Psoas muscle (tissue), 7 donors: ENCODE measurements at regions not wholly inside any gene's neighbourhood (a gene's known extent, or its start where the extent isn't known, plus 50 kb on each side); places are given as distances from the start of the nearest gene placed in this dataset.

Experiments used
- ATAC-seq, 4 donors: fragments of 200-7000 bp; cut with Tn5 transposase; one replicate each; pipeline ENCODE4 v1.9.1; 2020; ENCODE audit warnings: moderate library complexity in 3 of 4, mild to moderate bottlenecking in 2 of 4
- DNase-seq, 2 donors: peaks; one replicate each; pipeline ENCODE4 v3.0.0-alpha.2; 2020
- H3K27ac ChIP-seq: fragments of 200-600 bp; one replicate; pipeline ENCODE4 v1.8.0; 2022
- H3K27me3 ChIP-seq, 3 donors: fragments of 200-600 bp in 1 of 3; one replicate each; pipeline versions ENCODE4 v1.6.1 to v1.8.0; 2013 to 2022; ENCODE audit warnings: low read length in 2 of 3, mild to moderate bottlenecking in 2 of 3, moderate library complexity in 1 of 3; ENCODE audit not compliant: insufficient read depth in 3 of 3
- H3K36me3 ChIP-seq, 2 donors: fragments of 200-600 bp in 1 of 2; one replicate each; pipeline versions ENCODE4 v1.6.1 to v1.8.0; 2013 to 2022; ENCODE audit warnings: low read depth in 1 of 2, mild to moderate bottlenecking in 1 of 2, moderate library complexity in 1 of 2; ENCODE audit not compliant: insufficient read depth in 1 of 2
- H3K4me1 ChIP-seq: fragments of 200-600 bp; one replicate; pipeline ENCODE4 v1.8.0; 2022
- H3K4me3 ChIP-seq: fragments of 200-600 bp; one replicate; pipeline ENCODE4 v1.8.0; 2022; ENCODE audit warnings: mild to moderate bottlenecking
- H3K9me3 ChIP-seq: fragments of 200-600 bp; one replicate; pipeline ENCODE4 v1.8.0; 2022
- CTCF ChIP-seq: fragments of 200-600 bp; IDR thresholded peaks from one replicate; pipeline ENCODE4 v1.8.0; 2022; ENCODE audit warnings: antibody characterized with exemption
- WGBS, 3 donors: extraction: QIAGEN DNeasy Blood & Tissue Kit; methylation state at CpG; one replicate each; pipeline versions ENCODE4 v1.1.6 to v1.1.7; 2013; 5-methylcytosine and 5-hydroxymethylcytosine counted together
- intact Hi-C, 2 donors: fragments of 100-400 bp; cut with DNase I; formaldehyde crosslinking; loops; one replicate each; pipeline versions ENCODE4 v1.11.0 to v1.14.2; 2022
- donor health status: healthy with polysubstance abuse.
- donor health status: DM: no; HTN: no; CAD: no; lungs with moderate emphysema.
- donor health status: Bipolar disorder and iron deficiency.
- donor health status: healthy.
- donor health status: DM: yes; HTN: yes; CAD: no.
- donor health status: DM: no; HTN: no; CAD: no.
- donor health status: DM: yes; HTN: yes; CAD: no.

DNA sequence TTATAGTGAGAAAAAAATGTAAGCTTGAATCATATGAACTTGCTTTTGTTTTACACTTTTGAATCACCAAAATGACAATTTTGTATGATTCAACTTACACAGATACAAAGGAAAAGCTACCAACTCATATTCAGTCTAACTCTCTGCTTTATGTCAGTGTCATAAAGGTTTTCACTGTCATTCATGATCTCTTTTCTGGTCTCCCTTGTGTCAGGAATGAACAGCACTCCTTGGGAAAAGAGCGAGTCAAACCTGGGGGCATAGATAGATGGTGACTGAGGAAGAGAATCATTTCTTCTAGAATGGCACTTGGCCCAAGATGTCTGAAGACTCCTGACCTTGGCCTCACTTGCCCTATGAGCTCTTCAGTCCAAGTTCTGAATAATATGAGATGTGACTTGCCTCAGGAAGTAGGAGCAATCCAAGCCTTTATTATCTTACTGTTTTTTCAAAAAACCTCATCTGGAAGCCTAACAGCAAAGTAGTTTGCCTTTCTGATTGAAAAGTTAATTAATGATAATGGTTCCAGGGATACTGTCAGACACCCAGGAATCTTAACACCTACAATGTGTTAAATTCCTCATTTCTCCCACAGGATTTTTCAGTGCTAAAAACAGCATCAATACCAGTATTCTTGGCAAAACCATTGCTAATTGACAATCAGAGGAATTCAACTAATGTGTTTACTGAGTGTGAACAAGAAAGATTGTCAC is 270.0 kb upstream of the HSF2 start:
- peak overlapping the region; percentile 73 for H3K27ac ChIP-seq

GRCh38 chr6:122130026-122130348 is 269.5 kb upstream of the HSF2 start:
- no peaks in the 10 kb centered on the region for H3K9me3 ChIP-seq
- TF ChIP-seq CTCF = no peak
- H3K4me3 ChIP-seq = no peak overlapping the region
- H3K27ac ChIP-seq = peak overlapping the region; percentile 73
- H3K27me3 ChIP-seq = no peaks in the 10 kb centered on the region
- ATAC-seq = peak; percentile 27 to 68 (median 60)
- WGBS, 3 donors = 12 to 53% (median 22%) methylated on average over 3 of the region's 3 CpGs
- H3K4me1 ChIP-seq = peaks cover 37% of the 10 kb centered on the region
- DNase-seq = no peak
- intact Hi-C loops = no loop called here
- H3K36me3 ChIP-seq = no peaks in the 10 kb centered on the region

More for the DNA sequence above, 270.0 kb upstream of the HSF2 start:
- intact Hi-C loops = no loop called here
- Histone ChIP-seq H3K4me3 (no peak overlapping the region), H3K27me3 (no peaks in the 10 kb centered on the region), H3K9me3 (no peaks in the 10 kb centered on the region), H3K36me3 (no peaks in the 10 kb centered on the region), H3K4me1 (peaks cover 37% of the 10 kb centered on the region)
- WGBS, 3 donors = 43 to 77% (median 46%) methylated on average over 1 of the region's 1 CpG
- no peak for TF ChIP-seq CTCF
- DNase-seq = no peak
- ATAC-seq = peak; percentile 28 to 53 (median 48)

DNA sequence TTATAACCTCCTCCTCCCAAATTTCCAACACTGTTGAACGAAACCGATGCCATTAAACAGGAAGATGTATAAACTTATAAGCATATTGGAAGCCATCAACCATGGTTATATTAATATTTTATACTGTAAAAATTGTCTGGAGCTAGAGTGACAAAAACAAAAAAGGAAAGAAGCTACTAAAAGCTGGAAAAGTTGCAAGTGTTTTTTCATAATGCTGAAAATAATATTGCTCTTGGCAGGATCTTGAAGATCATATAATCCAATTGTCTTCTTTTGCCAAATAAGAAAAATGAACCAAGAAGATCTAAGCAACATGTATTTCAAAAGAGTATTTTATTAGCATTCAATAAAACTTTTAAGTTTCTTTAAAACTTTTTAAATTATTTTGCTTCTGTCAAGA is 268.9 kb upstream of the HSF2 start:
- H3K27me3 ChIP-seq = no peaks in the 10 kb centered on the region
- no peaks in the 10 kb centered on the region for H3K36me3 ChIP-seq
- DNase-seq (no peak), ATAC-seq (no peak)
- intact Hi-C loops = no loop called here
- 76 to 84% (median 84%) methylated on average over 2 of the region's 2 CpGs for WGBS, 3 donors
- H3K4me3 ChIP-seq = no peak overlapping the region
- H3K4me1 ChIP-seq = peaks cover 37% of the 10 kb centered on the region
- peak overlapping the region; percentile 73 for H3K27ac ChIP-seq
- no peaks in the 10 kb centered on the region for H3K9me3 ChIP-seq
- TF ChIP-seq CTCF = no peak

GRCh38 chr6:122136386-122136785 is 263.1 kb upstream of the HSF2 start:
- no peak for ATAC-seq
- H3K36me3 ChIP-seq = no peaks in the 10 kb centered on the region
- no peaks in the 10 kb centered on the region for H3K4me1 ChIP-seq
- no peak for TF ChIP-seq CTCF
- intact Hi-C loops = no loop called here
- DNase-seq = no peak
- 52 to 60% (median 54%) methylated on average over 1 of the region's 1 CpG for WGBS, 3 donors
- H3K9me3 ChIP-seq = no peaks in the 10 kb centered on the region
- H3K27me3 ChIP-seq = no peaks in the 10 kb centered on the region
- no peak overlapping the region for H3K4me3 ChIP-seq
- no peak overlapping the region for H3K27ac ChIP-seq

DNA sequence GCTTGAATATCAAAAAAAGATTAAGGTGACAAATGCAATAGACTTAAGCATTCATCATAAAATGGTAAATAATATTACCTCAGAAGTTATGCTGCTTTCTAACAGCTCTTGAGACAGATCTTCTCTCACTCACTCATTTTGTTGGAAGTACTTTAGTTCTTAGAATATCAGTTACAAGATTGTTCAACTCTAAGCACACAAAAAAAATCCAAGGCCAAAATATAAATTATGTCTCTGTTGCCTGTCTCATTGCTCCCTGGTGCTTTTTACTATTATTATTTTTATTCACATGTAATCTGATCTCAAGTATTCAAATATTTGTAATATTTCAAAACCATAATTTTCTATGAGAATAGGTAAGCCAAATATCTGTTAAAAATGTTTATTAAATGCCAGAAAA is 259.4 kb upstream of the HSF2 start:
- Histone ChIP-seq H3K9me3 (no peaks in the 10 kb centered on the region), H3K4me3 (no peak overlapping the region), H3K36me3 (no peaks in the 10 kb centered on the region), H3K27ac (no peak overlapping the region), H3K4me1 (no peaks in the 10 kb centered on the region), H3K27me3 (no peaks in the 10 kb centered on the region)
- ATAC-seq = no peak
- no peak for TF ChIP-seq CTCF
- intact Hi-C loops = no loop called here
- no peak for DNase-seq
